ENCODE measurements at regions not wholly inside any gene's neighbourhood (a gene's known extent, or its start where the extent isn't known, plus 50 kb on each side); places are given as distances from the start of the nearest gene placed in this dataset.
"Not testable (repeated sequence)": the region's sequence is repeated elsewhere in the genome, so short reads cannot be mapped to it uniquely, and the experiment has no call there.

- DNase-seq (ENCODE audit: low read depth in 2 of 3, low spot score in 1 of 3) = no peak
Observed at GRCh38 chr13:76297331-76297730, 588.9 kb downstream of the KCTD12 start.

DNA sequence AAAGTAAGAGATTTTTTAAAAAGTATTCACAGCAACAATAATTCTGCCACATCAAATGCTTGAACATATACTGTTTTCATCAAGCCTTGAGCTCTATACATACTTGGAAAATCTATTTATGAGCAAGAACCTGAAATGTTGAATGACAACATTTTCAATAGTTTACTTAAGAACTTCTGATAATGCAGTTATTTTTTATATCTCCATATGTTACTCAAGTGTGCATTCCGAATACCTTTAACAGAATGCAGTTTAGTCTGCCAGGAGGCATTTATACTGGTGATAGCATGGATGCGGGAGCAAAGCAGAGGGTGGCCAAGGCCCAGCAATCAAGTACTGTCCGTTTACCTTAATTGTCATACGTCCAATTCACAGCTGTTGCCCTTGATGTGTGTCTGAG lies 589.5 kb downstream of the KCTD12 start:
- DNase-seq (ENCODE audit: low read depth in 2 of 3, low spot score in 1 of 3) = no peak

- not testable (repeated sequence) for DNase-seq (ENCODE audit: low read depth in 2 of 3, low spot score in 1 of 3)
Observed at GRCh38 chr13:76295020-76295419, 591.2 kb downstream of the KCTD12 start.

DNA sequence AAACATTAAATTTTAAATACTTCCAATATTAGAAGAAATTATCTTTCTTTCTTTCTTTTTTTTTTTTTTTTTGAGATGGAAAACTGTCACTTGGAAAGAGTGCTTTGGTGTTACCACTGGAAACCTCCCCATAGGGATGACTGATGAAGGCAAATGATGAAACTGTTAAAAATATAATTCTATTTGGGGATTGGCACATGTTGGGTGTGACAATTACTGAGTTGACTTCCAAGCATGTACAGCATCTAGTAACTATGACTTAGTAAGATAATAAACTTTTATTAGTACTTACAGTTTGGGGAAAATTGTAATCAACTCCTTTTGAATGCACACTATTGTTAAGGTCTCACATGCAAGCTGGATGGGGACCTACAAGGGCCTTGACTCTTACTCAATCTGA lies 592.5 kb downstream of the KCTD12 start:
- DNase-seq (ENCODE audit: low read depth in 2 of 3, low spot score in 1 of 3) = no peak

DNA sequence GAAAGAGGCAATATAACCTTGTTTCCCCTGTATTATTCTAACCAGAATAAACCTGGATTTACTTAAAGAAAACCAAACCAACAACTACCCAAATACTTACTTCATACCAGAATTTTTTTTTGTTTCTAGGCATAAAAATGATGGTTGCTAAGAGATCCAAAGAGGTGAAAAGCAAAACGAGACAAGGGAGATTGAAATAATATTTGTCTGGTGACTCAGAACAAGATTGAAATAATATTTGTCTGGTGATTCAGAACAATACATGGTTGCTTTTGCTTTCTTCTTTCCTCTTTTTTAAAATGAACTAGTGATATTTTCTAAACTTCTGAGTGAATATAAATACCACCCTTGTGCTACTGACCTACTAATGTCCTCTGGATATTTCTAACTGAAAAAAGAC lies 592.9 kb downstream of the KCTD12 start:
- no peak for DNase-seq (ENCODE audit: low read depth in 2 of 3, low spot score in 1 of 3)

GRCh38 chr13:76292726-76293125 lies 593.5 kb downstream of the KCTD12 start:
- no peak for DNase-seq (ENCODE audit: low read depth in 2 of 3, low spot score in 1 of 3)

GRCh38 chr13:76292031-76292430 lies 594.2 kb downstream of the KCTD12 start:
- DNase-seq (ENCODE audit: low read depth in 2 of 3, low spot score in 1 of 3) = no peak

DNA sequence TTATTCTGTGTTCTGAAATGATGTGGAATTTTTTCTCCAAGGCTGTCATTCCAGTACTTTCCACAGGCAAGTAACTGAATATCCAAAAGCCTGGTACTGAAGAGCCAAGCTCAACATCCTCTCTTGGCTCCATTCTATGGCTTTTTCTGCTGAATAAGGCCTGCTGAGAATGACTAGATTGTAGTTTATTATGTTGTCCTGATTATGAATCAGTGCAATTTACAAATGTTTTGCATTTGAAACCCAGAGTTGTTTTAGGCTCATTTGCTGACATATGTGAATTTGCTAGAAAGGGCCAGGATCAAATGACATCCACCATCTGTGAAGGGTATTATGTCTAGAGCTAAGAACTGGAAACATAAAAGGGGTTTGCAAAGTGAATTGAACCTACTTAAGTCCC lies 596.6 kb downstream of the KCTD12 start:
- DNase-seq (ENCODE audit: low read depth in 2 of 3, low spot score in 1 of 3) = no peak

- no peak for DNase-seq (ENCODE audit: low read depth in 2 of 3, low spot score in 1 of 3)
Observed at GRCh38 chr13:76286178-76286577, 600.0 kb downstream of the KCTD12 start.

DNA sequence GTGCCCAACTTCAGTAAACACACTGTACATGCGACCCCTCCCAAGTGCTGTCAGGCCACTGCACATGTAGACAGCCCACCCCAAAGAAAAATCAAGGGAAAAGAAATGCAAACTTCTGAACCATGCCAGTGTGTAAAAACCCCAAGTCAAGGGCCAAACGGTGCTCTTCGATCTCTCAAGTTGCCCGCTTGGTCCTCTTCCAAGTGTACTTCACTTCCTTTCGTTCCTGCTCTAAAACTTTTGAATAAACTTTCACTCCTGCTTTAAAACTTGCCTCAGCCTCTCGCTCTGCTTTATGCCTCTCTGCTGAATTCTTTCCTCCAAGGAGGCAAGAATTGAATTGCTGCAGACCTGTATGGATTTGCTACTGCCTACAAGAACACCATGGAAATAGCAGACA lies 600.7 kb downstream of the KCTD12 start:
- no peak for DNase-seq (ENCODE audit: low read depth in 2 of 3, low spot score in 1 of 3)

DNA sequence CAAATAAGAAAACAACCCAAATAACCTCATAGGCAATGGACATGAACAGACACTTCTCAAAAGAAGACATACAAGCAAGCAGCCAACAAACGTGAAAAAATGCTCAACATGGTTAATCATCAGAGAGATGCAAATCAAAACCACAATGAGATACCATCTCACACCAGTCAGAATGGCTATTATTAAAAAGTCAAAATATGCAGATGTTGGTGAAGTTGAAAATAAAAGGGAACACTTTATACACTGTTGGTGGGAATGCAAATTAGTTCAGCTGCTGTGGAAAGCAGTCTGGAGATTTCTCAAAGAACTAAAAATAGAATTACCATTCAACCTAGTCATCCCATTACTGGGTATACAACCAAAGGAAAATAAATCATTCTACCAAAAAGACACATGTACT lies 606.4 kb downstream of the KCTD12 start:
- not testable (repeated sequence) for DNase-seq (ENCODE audit: low read depth in 2 of 3, low spot score in 1 of 3)

DNA sequence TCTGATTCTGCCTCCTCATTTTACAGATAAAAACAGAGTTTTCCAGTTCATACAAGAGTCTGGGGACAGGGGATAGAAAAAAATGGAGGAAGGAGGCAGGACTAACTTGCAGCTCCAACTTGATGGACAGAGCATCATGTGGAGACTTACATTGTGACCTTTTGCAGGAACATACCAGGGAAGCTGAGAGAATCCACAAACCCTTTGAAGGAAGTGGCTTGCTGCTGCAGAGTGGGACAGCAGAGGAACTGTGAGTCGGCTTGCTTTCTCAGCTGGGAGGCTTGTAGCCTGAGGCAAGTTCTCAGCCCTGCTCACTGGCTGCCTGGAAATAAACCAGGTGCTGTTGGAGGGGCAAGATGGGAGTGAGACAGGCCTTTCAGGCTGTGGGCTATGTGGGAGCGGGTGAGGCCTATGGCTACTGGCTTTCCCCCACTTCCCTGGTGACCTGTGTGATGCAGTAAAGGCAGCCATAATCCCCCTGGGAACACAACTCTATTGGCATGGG lies 614.4 kb downstream of the KCTD12 start:
- no peak for DNase-seq (ENCODE audit: low read depth in 2 of 3, low spot score in 1 of 3)

- not testable (repeated sequence) for DNase-seq (ENCODE audit: low read depth in 2 of 3, low spot score in 1 of 3)
Observed at GRCh38 chr13:76268307-76268706, 617.9 kb downstream of the KCTD12 start.

GRCh38 chr13:76267216-76267615 lies 619.0 kb downstream of the KCTD12 start:
- DNase-seq (ENCODE audit: low read depth in 2 of 3, low spot score in 1 of 3) = no peak

DNA sequence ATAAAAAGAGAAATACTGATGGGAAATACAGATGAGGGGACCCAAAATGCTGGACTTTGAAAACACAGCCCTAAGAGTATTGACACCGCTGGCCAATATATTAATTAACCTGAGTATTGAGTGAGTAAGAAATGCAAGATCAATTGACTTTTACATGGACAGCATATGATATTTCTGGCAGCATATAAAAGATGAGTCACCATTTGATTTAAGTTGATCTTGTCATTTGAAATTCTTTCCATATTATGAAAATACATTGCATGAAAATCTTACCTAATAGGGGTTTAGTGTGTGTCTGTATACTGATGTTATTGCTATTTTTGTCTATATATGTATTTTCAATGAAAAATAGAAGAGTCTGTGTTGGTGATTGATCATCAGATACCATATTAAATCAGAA lies 619.6 kb downstream of the KCTD12 start:
- DNase-seq (ENCODE audit: low read depth in 2 of 3, low spot score in 1 of 3) = no peak

GRCh38 chr13:76250211-76250610 lies 614.1 kb downstream of the LMO7 start:
- no peak for DNase-seq (ENCODE audit: low read depth in 2 of 3, low spot score in 1 of 3)

DNA sequence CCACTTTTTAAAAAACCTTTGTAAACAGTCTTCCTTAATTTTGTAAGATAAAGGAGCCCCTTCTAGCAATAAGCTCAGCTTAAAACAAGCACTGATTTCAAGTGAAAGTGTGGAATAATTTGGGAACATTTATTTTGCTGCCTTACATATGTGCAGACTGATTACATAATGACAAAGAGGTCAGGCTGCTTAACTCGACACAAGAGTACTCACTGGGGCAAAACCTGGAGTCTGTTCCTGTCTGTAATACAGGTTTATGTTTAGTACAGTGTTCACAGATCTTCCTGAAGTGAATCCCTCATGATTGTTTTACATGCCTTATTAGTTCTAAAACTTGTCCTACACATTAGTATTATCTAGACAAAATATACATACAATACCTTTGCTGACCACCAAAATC lies 609.8 kb downstream of the LMO7 start:
- DNase-seq (ENCODE audit: low read depth in 2 of 3, low spot score in 1 of 3) = no peak

GRCh38 chr13:76245211-76245610 lies 609.1 kb downstream of the LMO7 start:
- no peak for DNase-seq (ENCODE audit: low read depth in 2 of 3, low spot score in 1 of 3)

DNA sequence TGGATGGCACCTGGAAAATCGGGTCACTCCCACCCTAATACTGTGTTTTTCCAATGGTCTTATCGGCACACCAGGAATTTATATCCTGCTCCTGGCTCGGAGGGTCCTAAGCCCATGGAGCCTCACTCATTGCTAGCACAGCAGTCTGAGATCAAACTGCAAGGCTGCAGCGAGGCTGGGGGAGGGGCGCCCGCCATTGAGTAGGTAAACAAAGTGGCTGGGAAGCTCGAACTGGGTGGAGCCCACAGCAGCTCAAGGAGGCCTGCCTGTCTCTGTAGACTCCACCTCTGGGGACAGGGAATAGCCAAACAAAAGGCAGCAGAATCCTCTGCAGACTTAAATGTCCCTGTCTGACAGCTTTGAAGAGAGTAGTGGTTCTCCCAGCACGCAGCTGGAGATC lies 607.0 kb downstream of the LMO7 start:
- not testable (repeated sequence) for DNase-seq (ENCODE audit: low read depth in 2 of 3, low spot score in 1 of 3)

- no peak for DNase-seq (ENCODE audit: low read depth in 2 of 3, low spot score in 1 of 3)
Observed at GRCh38 chr13:76239031-76239680, 603.0 kb downstream of the LMO7 start.

DNA sequence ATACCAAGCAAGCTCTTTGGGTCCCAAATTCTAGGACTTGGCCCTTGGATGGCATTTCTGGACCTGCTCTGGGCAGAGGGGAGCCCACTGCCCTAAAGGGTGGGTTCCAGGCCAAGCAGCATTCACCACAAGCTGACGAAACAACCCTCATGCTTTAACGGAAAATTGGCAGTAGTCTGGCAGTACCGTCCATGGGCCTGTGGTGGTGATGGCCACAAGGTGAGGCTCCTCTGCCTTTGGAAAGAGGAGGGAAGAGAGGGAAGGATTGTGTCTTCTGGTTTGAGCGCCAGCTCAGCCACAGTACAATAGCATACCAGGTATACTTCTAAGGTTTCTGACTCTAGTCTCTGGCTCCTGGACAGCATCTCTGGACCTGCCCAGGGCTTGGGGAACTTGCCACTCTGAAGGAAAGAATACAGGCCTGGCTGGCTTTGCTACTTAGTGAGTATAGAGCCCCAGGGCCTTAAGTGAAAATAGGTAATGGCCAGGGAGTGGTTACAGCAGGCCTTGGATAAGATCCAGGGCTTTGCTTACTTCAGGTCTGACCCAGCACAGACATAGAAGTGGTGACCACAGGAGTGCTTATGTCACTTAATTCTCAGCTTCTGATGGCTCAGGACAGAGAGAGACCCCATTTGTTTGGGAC lies 595.5 kb downstream of the LMO7 start:
- no peak for DNase-seq (ENCODE audit: low read depth in 2 of 3, low spot score in 1 of 3)

- DNase-seq (ENCODE audit: low read depth in 2 of 3, low spot score in 1 of 3) = no peak
Observed at GRCh38 chr13:76229281-76229680, 593.2 kb downstream of the LMO7 start.

- DNase-seq (ENCODE audit: low read depth in 2 of 3, low spot score in 1 of 3) = no peak
Observed at GRCh38 chr13:76226941-76227340, 590.8 kb downstream of the LMO7 start.
